Forelimb muscle (tissue), 1 donor: ENCODE measurements at regions not wholly inside any gene's neighbourhood (a gene's known extent, or its start where the extent isn't known, plus 50 kb on each side); places are given as distances from the start of the nearest gene placed in this dataset.
"Not testable (repeated sequence)": the region's sequence is repeated elsewhere in the genome, so short reads cannot be mapped to it uniquely, and the experiment has no call there.

Source experiments
- DNase-seq: peaks from one replicate; pipeline ENCODE4 v3.0.0-alpha.2; 2013; ENCODE audit warnings: low read depth

- DNase-seq = no peak
Observed at GRCh38 chr1:96072021-96072420, 649.6 kb upstream of the PTBP2 start.

- DNase-seq = no peak
Observed at GRCh38 chr1:96073100-96073499, 648.5 kb upstream of the PTBP2 start.

DNA sequence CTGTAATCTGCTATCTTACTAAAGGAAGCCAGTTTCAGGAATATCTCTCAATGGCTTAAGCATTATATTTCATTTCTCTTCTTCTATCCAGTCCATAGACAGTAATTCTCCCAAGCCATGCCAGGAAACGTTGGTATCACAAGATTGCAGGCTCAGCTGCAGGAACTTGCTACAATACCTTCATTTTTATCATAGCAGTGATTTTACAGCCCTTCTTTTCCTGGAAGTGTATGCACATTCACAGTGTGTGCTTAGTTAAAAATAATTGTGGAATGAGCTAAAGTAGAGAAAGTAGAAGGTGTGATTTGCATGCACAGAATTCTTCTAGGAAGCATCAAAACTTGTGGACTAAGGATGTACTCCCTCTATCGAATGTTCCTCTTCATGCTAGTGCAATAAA, 647.2 kb upstream of the PTBP2 start:
- no peak for DNase-seq

GRCh38 chr1:96074876-96075577, 646.6 kb upstream of the PTBP2 start:
- DNase-seq = no peak

DNA sequence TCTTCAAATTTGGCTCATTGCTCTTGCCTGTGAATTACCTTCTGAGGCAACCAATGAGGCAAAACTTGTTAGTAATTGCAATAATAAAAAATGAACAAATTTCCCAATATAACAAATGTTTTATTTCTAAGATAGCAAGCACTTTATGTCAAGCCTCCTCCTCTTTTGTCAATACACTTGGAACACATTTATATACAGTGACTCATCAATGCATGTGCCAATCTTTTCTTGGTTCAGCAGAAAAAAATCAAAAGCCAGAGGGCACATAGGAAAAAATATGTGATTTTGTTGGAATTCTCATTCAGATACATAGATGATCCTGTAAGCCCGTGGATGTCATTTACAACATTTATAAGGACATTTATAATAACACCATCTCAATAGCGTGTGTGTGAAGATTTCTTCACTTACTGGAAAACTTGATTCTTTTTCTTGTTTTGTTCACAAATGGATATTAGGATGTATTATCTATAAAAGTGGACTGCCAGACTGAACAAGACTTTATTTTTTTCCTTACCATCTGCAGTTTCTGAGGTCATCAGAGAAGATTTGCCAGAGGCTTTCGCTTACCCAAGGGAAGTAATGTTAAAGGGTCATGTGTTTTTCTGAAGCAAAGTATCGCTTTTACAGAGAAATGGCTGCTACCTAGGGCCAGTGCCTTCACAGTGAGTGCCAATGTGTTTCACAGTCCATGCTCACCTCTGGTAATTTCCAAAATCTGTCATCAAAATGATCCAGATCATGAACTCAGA, 645.7 kb upstream of the PTBP2 start:
- no peak for DNase-seq

- DNase-seq = no peak
Observed at GRCh38 chr1:96076589-96076988, 645.0 kb upstream of the PTBP2 start.

GRCh38 chr1:96079581-96079980, 642.0 kb upstream of the PTBP2 start:
- DNase-seq = no peak

DNA sequence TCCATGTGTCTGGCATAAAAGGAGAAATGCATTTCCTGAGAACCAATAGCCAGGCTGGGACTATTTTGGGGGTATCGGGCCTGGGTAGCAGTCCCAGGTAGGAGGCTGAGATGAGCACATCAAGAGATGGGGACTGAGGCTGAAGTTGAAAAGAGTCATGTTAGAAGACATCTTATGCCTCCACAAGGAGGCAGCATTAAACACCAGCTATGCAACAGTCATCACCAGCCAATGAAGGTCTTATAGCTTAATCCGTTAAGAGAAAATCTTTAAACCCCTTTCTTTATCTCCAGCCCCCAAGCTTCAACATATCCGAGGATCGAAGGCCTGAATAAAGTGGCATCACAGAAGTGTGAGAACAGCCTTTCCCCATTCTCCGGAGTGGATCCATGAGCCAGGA, 640.7 kb upstream of the PTBP2 start:
- DNase-seq = no peak

- DNase-seq = no peak
Observed at GRCh38 chr1:96087719-96088118, 633.9 kb upstream of the PTBP2 start.

- DNase-seq = no peak
Observed at GRCh38 chr1:96090134-96090533, 631.5 kb upstream of the PTBP2 start.

- DNase-seq = no peak
Observed at GRCh38 chr1:96095849-96096612, 625.6 kb upstream of the PTBP2 start.

- DNase-seq = no peak
Observed at GRCh38 chr1:96096613-96097321, 624.8 kb upstream of the PTBP2 start.

DNA sequence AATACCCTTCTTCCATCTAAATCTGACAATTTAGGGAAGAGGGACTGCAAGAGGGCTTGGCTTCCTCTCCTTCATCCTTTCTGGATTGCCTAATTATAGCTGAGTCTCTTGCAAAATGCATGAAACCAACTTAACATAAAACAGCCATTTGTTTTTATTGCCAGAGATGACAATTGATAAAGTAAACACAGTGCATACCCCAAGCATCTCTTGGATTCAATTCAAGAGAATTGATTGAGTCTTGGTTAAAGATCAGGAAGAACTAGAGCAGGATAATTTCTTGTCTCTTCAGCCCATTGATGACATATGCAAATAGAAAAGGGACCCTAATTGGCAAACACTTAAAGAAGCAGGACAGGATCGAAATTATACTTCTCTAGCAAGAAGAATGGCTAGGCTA, 617.1 kb upstream of the PTBP2 start:
- no peak for DNase-seq

GRCh38 chr1:96104906-96105305, 616.7 kb upstream of the PTBP2 start:
- DNase-seq = no peak

- no peak for DNase-seq
Observed at GRCh38 chr1:96116731-96117130, 604.9 kb upstream of the PTBP2 start.

- no peak for DNase-seq
Observed at GRCh38 chr1:96130432-96130831, 591.2 kb upstream of the PTBP2 start.

- DNase-seq = no peak
Observed at GRCh38 chr1:96144636-96145035, 576.9 kb upstream of the PTBP2 start.

DNA sequence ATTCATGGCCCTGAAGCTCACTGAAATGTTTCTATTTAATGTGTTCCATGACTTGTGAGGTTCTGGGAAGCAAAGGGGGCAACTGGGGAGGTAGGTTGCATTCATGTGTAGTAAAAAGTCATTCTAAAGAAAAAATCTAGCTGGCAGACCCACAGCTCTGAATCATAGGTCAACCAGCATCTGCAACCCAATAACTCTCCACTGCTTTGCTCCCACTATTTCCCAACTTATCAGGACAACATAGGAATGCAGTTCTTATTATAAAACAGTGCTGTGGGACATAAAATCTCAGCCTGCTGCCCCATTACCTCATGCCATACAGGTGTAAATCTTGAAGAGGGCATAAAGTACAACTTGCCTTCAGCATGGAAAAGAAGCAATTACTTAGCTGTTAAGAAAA, 576.1 kb upstream of the PTBP2 start:
- no peak for DNase-seq

GRCh38 chr1:96152957-96153356, 568.6 kb upstream of the PTBP2 start:
- DNase-seq = not testable (repeated sequence)

DNA sequence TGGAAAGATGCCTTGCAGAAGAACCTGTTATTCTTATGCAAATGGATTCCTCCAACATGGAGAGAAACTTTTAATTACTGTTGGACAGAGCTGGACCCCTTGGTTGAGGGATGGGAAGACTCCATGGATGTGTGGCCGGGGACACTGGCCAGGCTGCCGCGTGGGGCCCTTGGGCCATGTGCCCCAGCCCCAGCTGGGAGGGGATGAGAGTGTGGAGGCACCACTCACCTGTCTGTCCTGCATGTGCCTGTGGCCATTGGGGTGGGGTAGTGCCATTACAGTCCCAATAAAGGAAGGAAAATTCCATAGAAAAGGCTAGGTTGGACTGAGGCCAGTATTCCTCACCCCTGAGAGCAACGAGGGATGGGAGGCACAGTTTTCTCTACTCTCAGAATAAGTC, 564.5 kb upstream of the PTBP2 start:
- no peak for DNase-seq

DNA sequence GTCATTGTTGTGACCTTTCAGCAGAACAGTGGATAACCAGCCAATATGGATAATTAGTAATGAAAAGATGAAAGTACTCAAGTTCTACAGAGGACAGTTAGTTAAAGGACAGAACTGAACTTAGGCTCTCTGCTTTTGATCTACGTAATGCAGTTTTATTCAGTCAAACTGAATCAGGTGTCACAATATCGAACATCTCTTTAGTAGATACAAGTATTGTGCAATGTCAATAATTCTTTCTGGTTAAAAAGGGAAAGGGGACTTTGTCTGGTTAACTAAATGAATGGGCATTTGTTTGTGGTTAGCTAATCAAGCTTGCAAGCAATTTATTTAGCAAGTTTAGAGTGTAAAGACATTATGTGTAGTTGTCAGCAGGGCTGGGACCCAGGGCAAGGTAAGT, 562.2 kb upstream of the PTBP2 start:
- no peak for DNase-seq

DNA sequence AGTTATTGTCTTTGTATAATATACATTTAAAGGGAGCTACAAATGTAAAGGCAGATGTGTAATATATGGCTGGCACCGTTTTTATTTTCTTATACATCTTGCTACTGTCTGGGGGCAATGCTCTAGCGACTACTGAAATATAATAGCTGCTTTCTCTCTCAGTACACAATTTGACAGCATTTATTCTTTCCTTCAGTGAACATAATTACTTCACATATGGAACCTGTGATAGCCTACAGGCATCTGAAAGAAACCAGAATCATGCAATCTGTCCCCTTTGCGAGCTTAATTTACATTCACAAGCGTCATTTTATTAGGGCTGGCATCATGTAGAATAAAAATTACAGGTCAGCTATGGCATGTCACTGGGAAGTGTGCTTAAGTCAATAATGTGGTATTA, 557.5 kb upstream of the PTBP2 start:
- DNase-seq = no peak
